G401.6 (cell line): ENCODE measurements at regions not wholly inside any gene's neighbourhood (a gene's known extent, or its start where the extent isn't known, plus 50 kb on each side); places are given as distances from the start of the nearest gene placed in this dataset.

Source experiments
- FAIRE-seq: peaks from 2 replicates; lab custom pipeline; 2012; peaks lifted over from hg19 to GRCh38; lab: Jason Lieb, UNC

GRCh38 chr11:19328586-19329311 is 88.0 kb upstream of the E2F8 start:
- FAIRE-seq, result no peak

GRCh38 chr11:19327280-19327679 is 86.5 kb upstream of the E2F8 start:
- no peak for FAIRE-seq

GRCh38 chr11:19326499-19326898 is 85.8 kb upstream of the E2F8 start:
- FAIRE-seq, result no peak

GRCh38 chr11:19323502-19323901 is 82.8 kb upstream of the E2F8 start:
- FAIRE-seq, result no peak

- no peak for FAIRE-seq
These were observed 80.6 kb upstream of the E2F8 start for GRCh38 chr11:19321351-19321750.

GRCh38 chr11:19320827-19321226 is 80.1 kb upstream of the E2F8 start:
- no peak for FAIRE-seq

- no peak for FAIRE-seq
These were observed 75.7 kb upstream of the E2F8 start for GRCh38 chr11:19316434-19316833.

GRCh38 chr11:19315511-19315910 is 74.8 kb upstream of the E2F8 start:
- FAIRE-seq, result no peak

- FAIRE-seq, result no peak
These were observed 72.4 kb upstream of the E2F8 start for GRCh38 chr11:19313140-19313539.

GRCh38 chr11:19311308-19312030 is 70.7 kb upstream of the E2F8 start:
- FAIRE-seq, result peak; percentile 74

- FAIRE-seq, result no peak
These were observed 66.8 kb upstream of the E2F8 start for GRCh38 chr11:19307498-19307897.

GRCh38 chr11:19306179-19306944 is 65.6 kb upstream of the E2F8 start:
- no peak for FAIRE-seq

- no peak for FAIRE-seq
These were observed 60.6 kb upstream of the E2F8 start for GRCh38 chr11:19301361-19301760.

GRCh38 chr11:19294444-19294843 is 53.7 kb upstream of the E2F8 start:
- no peak for FAIRE-seq

- FAIRE-seq, result no peak
These were observed 50.3 kb upstream of the E2F8 start for GRCh38 chr11:19291064-19291463.
